B cell (primary cell): ENCODE measurements at regions not wholly inside any gene's neighbourhood (a gene's known extent, or its start where the extent isn't known, plus 50 kb on each side); places are given as distances from the start of the nearest gene placed in this dataset.

Experiments
- ATAC-seq: fragments of 200-7000 bp; cut with Tn5 transposase; one replicate; pipeline ENCODE4 v1.10.0; 2021; ENCODE audit warnings: low read depth, mild to moderate bottlenecking, moderate number of reproducible peaks, moderate library complexity
- CTCF ChIA-PET: fragments of 350-600 bp; sonication (Branson Sonifier 250); formaldehyde crosslinking; loops from one replicate; lab custom pipeline; 2021; ENCODE audit warnings: antibody characterized with exemption, inconsistent platforms; lab: Charles Lee
- POLR2A ChIA-PET: fragments of 350-600 bp; sonication (Branson Sonifier 250); formaldehyde crosslinking; loops from one replicate; lab custom pipeline; 2021; ENCODE audit warnings: antibody characterized with exemption; lab: Charles Lee
- DNase-seq: peaks from one replicate; pipeline ENCODE4 v3.0.0; 2013
- H2AFZ ChIP-seq: 2 replicates; pipeline ENCODE4 v1.6.1; 2012; ENCODE audit warnings: mild to moderate bottlenecking, low read depth, low read length; ENCODE audit not compliant: insufficient read depth, poor library complexity, severe bottlenecking
- H3K27ac ChIP-seq, 2 donors: 1 replicate in 1 of 2; 2 replicates in 1 of 2; pipeline ENCODE4 v1.5.1; 2012 to 2013; ENCODE audit warnings: low read length in 2 of 2, mild to moderate bottlenecking in 2 of 2, moderate library complexity in 1 of 2
- H3K27me3 ChIP-seq, 4 experiments: fragments of 200-600 bp in 1 of 4; sonication (generic) in 1 of 4; replicated peaks in 1 of 4; 1 replicate in 2 of 4; 2 replicates in 2 of 4; pipeline versions ENCODE4 v1.6.1 to v1.7.0; 2013 to 2016; ENCODE audit warnings: low read length in 3 of 4, mild to moderate bottlenecking in 2 of 4, mixed read lengths in 1 of 4, moderate library complexity in 1 of 4; ENCODE audit not compliant: insufficient read depth in 4 of 4, control insufficient read depth in 3 of 4; ENCODE audit errors: control extremely low read depth in 1 of 4
- H3K36me3 ChIP-seq, 2 experiments: replicated peaks in 1 of 2; 1 replicate in 1 of 2; 2 replicates in 1 of 2; pipeline versions ENCODE4 v1.6.1 to v1.7.1; 2013; ENCODE audit warnings: low read length in 1 of 2; ENCODE audit not compliant: insufficient read depth in 2 of 2, control insufficient read depth in 1 of 2; ENCODE audit errors: control extremely low read depth in 1 of 2, extremely low read depth in 1 of 2
- H3K4me1 ChIP-seq, 2 donors: fragments of 200-600 bp in 1 of 2; sonication (generic) in 1 of 2; 1 replicate in 1 of 2; 2 replicates in 1 of 2; pipeline versions ENCODE4 v1.5.1 to v1.6.1; 2013 to 2017; ENCODE audit warnings: low read length in 2 of 2; ENCODE audit not compliant: control insufficient read depth in 2 of 2, insufficient read depth in 2 of 2
- H3K4me2 ChIP-seq: replicated peaks from 2 replicates; pipeline ENCODE3; 2012; ENCODE audit warnings: mild to moderate bottlenecking, low read depth, low read length; ENCODE audit not compliant: poor library complexity, severe bottlenecking
- H3K4me3 ChIP-seq, 5 experiments: fragments of 200-600 bp in 1 of 5; sonication (generic) in 1 of 5; 1 replicate in 3 of 5; 2 replicates in 2 of 5; pipeline versions ENCODE4 v1.5.1 to v1.7.0; 2011 to 2016; ENCODE audit warnings: low read length in 4 of 5, mild to moderate bottlenecking in 4 of 5, low read depth in 2 of 5, control low read depth in 1 of 5, moderate library complexity in 1 of 5; ENCODE audit not compliant: insufficient read depth in 1 of 5; ENCODE audit errors: control extremely low read depth in 1 of 5, extremely low read depth in 1 of 5
- H3K79me2 ChIP-seq: fragments of 200-600 bp; sonication (generic); one replicate; pipeline ENCODE4 v1.6.0; 2016; ENCODE audit warnings: low read length; ENCODE audit not compliant: control insufficient read depth, insufficient read depth
- H3K9ac ChIP-seq: fragments of 200-600 bp; sonication (generic); 2 replicates; pipeline ENCODE4 v1.6.1; 2017; ENCODE audit warnings: mild to moderate bottlenecking, low read length, moderate library complexity
- H3K9me3 ChIP-seq, 3 donors: one replicate each; pipeline versions ENCODE4 v1.6.1 to v1.7.1; 2013; ENCODE audit warnings: low read length in 2 of 3; ENCODE audit not compliant: control insufficient read depth in 2 of 3, insufficient read depth in 1 of 3; ENCODE audit errors: control extremely low read depth in 1 of 3
- H4K20me1 ChIP-seq: 2 replicates; pipeline ENCODE4 v1.6.0; 2012; ENCODE audit warnings: mild to moderate bottlenecking, low read length; ENCODE audit not compliant: insufficient read depth, control insufficient read depth, poor library complexity, severe bottlenecking
- H3K27ac Mint-ChIP-seq: one replicate; pipeline ENCODE4 v1.8.0; 2021; ENCODE audit warnings: mixed read lengths
- H3K27me3 Mint-ChIP-seq: one replicate; pipeline ENCODE4 v1.8.0; 2021; ENCODE audit warnings: mixed read lengths
- H3K4me1 Mint-ChIP-seq: one replicate; pipeline ENCODE4 v1.8.0; 2021; ENCODE audit warnings: mixed read lengths
- H3K4me3 Mint-ChIP-seq: one replicate; pipeline ENCODE4 v1.8.0; 2021; ENCODE audit warnings: mixed read lengths
- H3K9me3 Mint-ChIP-seq: one replicate; pipeline ENCODE4 v1.8.0; 2022; ENCODE audit warnings: mixed read lengths; ENCODE audit not compliant: insufficient read depth
- EZH2 ChIP-seq: IDR thresholded peaks from 2 replicates; pipeline ENCODE4 v1.6.1; 2012; ENCODE audit warnings: borderline replicate concordance, low read depth, mild to moderate bottlenecking, moderate library complexity, low read length; ENCODE audit not compliant: insufficient read depth, poor library complexity, severe bottlenecking
- WGBS: methylation state at CpG from one replicate; pipeline ENCODE4 v1.1.5; 2013; ENCODE audit warnings: missing lambda C conversion rate; ENCODE audit not compliant: insufficient coverage; 5-methylcytosine and 5-hydroxymethylcytosine counted together
- intact Hi-C: fragments of 100-400 bp; cut with micrococcal nuclease; formaldehyde crosslinking; loops from one replicate; pipeline ENCODE4 v1.10.0; 2022
- TF ChIP-seq, protein P1 (sequence below): fragments of 200-600 bp; IDR thresholded peaks from one replicate; pipeline ENCODE4 v1.8.0; 2022; ENCODE audit warnings: antibody characterized with exemption, mild to moderate bottlenecking

DNA sequence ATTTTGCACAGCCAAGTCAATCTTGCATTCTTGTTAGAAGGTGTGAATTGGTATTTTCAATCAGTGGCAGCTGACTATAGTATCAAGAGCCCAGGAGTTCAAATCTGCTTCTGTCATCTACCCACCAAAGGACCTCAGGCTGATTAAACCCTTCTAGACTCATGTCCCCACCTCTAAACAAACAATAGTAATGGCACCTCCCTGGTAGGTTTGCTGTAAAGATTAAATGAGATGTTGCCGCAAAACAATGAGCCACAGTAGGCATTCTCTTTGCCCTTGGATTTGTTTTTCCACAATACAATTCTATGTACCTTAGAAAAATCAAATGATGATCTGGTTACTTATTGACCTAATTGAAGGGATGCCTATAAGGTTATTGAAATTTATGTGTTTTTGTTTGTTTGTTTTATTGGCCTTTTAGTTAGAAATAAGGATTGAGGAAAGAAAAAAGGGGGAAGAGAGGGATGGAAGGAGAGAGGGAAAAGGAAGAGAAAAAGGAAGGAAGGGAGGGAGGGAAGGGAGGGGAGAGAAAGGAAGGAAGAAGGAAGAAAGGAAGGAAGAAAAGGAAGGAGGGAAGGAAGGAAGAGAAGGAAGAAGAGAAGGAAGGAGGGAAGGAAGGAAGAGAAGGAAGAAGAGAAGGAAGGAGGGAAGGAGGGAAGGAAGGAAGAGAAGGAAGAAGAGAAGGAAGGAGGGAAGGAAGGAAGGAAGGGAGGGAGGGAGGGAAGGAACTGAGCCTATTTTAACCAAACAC, 110.7 kb downstream of the ETS2 start:
- Histone ChIP-seq H3K9ac (no peak overlapping the region), H3K9me3 (peaks cover 0 to 9% (median 0%) of the 10 kb centered on the region in 3 donors), H3K4me3 (no peak overlapping the region), H2AFZ (no peak overlapping the region), H3K36me3 (no peaks in the 10 kb centered on the region), H3K27ac (no peak overlapping the region), H4K20me1 (no peaks in the 10 kb centered on the region), H3K27me3 (no peaks in the 10 kb centered on the region), H3K79me2 (no peaks in the 10 kb centered on the region), H3K4me1 (no peaks in the 10 kb centered on the region), H3K4me2 (no peak overlapping the region)
- ChIA-PET CTCF (interaction anchor here (0.8 kb wide), 1 partner anchor 10 kb away, joined by 3 read pairs; no protein-coding TSS in a partner anchor), POLR2A (no interaction called here)
- intact Hi-C loops: no loop called here
- no peaks in the 10 kb centered on the region for H3K9me3 Mint-ChIP-seq
- TF ChIP-seq EZH2: no peak
- TF ChIP-seq, protein P1, sequence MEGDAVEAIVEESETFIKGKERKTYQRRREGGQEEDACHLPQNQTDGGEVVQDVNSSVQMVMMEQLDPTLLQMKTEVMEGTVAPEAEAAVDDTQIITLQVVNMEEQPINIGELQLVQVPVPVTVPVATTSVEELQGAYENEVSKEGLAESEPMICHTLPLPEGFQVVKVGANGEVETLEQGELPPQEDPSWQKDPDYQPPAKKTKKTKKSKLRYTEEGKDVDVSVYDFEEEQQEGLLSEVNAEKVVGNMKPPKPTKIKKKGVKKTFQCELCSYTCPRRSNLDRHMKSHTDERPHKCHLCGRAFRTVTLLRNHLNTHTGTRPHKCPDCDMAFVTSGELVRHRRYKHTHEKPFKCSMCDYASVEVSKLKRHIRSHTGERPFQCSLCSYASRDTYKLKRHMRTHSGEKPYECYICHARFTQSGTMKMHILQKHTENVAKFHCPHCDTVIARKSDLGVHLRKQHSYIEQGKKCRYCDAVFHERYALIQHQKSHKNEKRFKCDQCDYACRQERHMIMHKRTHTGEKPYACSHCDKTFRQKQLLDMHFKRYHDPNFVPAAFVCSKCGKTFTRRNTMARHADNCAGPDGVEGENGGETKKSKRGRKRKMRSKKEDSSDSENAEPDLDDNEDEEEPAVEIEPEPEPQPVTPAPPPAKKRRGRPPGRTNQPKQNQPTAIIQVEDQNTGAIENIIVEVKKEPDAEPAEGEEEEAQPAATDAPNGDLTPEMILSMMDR: no peak
- ATAC-seq (no peak), DNase-seq (no peak)
- no peak overlapping the region for H3K4me3 Mint-ChIP-seq
- H3K4me1 Mint-ChIP-seq: no peaks in the 10 kb centered on the region
- no peak overlapping the region for H3K27ac Mint-ChIP-seq
- peaks cover 12% of the 10 kb centered on the region for H3K27me3 Mint-ChIP-seq
- no CpG with 5 or more reads among the region's 1 CpG for WGBS

DNA sequence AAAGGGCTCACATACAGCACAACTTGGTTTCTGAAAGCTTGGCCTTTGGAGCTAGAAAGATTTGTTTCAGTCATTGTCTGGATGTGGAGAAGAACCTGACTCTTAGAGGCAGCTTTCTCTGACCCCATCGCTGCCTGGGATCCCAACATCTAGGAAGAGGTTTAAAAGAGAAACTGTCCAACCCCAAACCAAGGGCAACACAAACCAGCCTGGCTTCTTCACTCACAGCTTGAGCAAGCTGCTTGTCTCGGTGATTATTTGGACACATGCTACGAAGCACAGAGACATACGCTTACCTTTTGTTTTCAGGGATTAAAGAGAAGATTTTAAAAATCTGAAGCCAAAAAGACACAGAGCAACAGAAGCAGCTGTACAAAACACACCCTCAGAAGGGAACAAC, 109.8 kb downstream of the ETS2 start:
- H4K20me1 ChIP-seq: no peaks in the 10 kb centered on the region
- DNase-seq (no peak), ATAC-seq (no peak)
- Mint-ChIP-seq H3K4me1 (no peaks in the 10 kb centered on the region), H3K4me3 (no peak overlapping the region), H3K27ac (no peak overlapping the region), H3K9me3 (no peaks in the 10 kb centered on the region), H3K27me3 (peaks cover 14% of the 10 kb centered on the region)
- no peaks in the 10 kb centered on the region for H3K79me2 ChIP-seq
- H3K27ac ChIP-seq: no peak overlapping the region
- no peak overlapping the region for H3K9ac ChIP-seq
- no peak overlapping the region for H3K4me2 ChIP-seq
- no peak overlapping the region for H3K4me3 ChIP-seq
- H2AFZ ChIP-seq: no peak overlapping the region
- H3K27me3 ChIP-seq: no peaks in the 10 kb centered on the region
- TF ChIP-seq, protein P1: no peak
- TF ChIP-seq EZH2: no peak
- POLR2A ChIA-PET: no interaction called here
- intact Hi-C loops: no loop called here
- peaks cover 0 to 9% (median 0%) of the 10 kb centered on the region in 3 donors for H3K9me3 ChIP-seq
- WGBS: 100% methylated on average over 4 of the region's 4 CpGs
- no peaks in the 10 kb centered on the region for H3K36me3 ChIP-seq
- CTCF ChIA-PET: interaction anchor here (0.8 kb wide), 1 partner anchor 11 kb away, joined by 3 read pairs; no protein-coding TSS in a partner anchor
- H3K4me1 ChIP-seq: no peaks in the 10 kb centered on the region
